Uterus (tissue), 3 donors: ENCODE measurements at regions not wholly inside any gene's neighbourhood (a gene's known extent, or its start where the extent isn't known, plus 50 kb on each side); places are given as distances from the start of the nearest gene placed in this dataset.
A peak's percentile ranks its signal among the peaks of the same experiment; 100 is the strongest.

Source experiments
- DNase-seq, 2 donors: peaks; one replicate each; pipeline ENCODE4 v3.0.0-alpha.2; 2019 to 2020
- H3K27ac ChIP-seq, 2 donors: fragments of 200-600 bp; sonication (generic); 1 replicate in 1 of 2; 2 replicates in 1 of 2; pipeline ENCODE4 v1.5.1; 2016 to 2018
- H3K27me3 ChIP-seq, 2 donors: fragments of 200-600 bp; sonication (generic); one replicate each; pipeline ENCODE4 v1.5.1; 2018 to 2019; ENCODE audit warnings: control low read depth in 1 of 2
- H3K36me3 ChIP-seq, 2 donors: fragments of 200-600 bp; sonication (generic); one replicate each; pipeline ENCODE4 v1.5.1; 2019; ENCODE audit warnings: control low read depth in 1 of 2
- H3K4me1 ChIP-seq, 2 donors: fragments of 200-600 bp; sonication (generic); one replicate each; pipeline ENCODE4 v1.5.1; 2018 to 2019; ENCODE audit warnings: control low read depth in 1 of 2
- H3K4me3 ChIP-seq, 2 donors: fragments of 200-600 bp; sonication (generic); 1 replicate in 1 of 2; 2 replicates in 1 of 2; pipeline ENCODE4 v1.5.1; 2018 to 2019; ENCODE audit warnings: mild to moderate bottlenecking in 1 of 2
- H3K9me3 ChIP-seq, 2 donors: fragments of 200-600 bp; sonication (generic); one replicate each; pipeline ENCODE4 v1.5.1; 2019; ENCODE audit warnings: control low read depth in 1 of 2
- CTCF ChIP-seq, 4 experiments: fragments of 200-600 bp in 2 of 4; fragments of 450-650 bp in 2 of 4; sonication (generic) in 2 of 4; IDR thresholded peaks; one replicate each; pipeline ENCODE4 v1.5.1; 2016 to 2019; ENCODE audit warnings: antibody characterized with exemption in 4 of 4, mild to moderate bottlenecking in 2 of 4, moderate library complexity in 1 of 4
- POLR2A ChIP-seq, 2 donors: fragments of 450-650 bp; IDR thresholded peaks; one replicate each; pipeline ENCODE4 v1.6.1; 2016; ENCODE audit warnings: antibody characterized with exemption in 2 of 2, mild to moderate bottlenecking in 1 of 2, moderate library complexity in 1 of 2
- intact Hi-C: fragments of 100-400 bp; cut with DNase I; formaldehyde crosslinking; loops from one replicate; pipeline ENCODE4 v1.15.1; 2023; ENCODE audit warnings: low total_unique reads
- donor health status: DM: yes; HTN: yes; CAD: no.

GRCh38 chr10:4195213-4195612, 410.2 kb upstream of the KLF6 start:
- no peak for DNase-seq
- no peak for TF ChIP-seq CTCF (IDR thresholded peaks at IDR 0.05)
- no peak for TF ChIP-seq POLR2A (IDR thresholded peaks at IDR 0.05)
- intact Hi-C loops = no loop called here
- no peaks in the 10 kb centered on the region for H3K36me3 ChIP-seq
- H3K4me3 ChIP-seq = no peak overlapping the region
- peak overlapping the region in 1 of 2 donors; percentile 92 for H3K27ac ChIP-seq
- H3K27me3 ChIP-seq = no peaks in the 10 kb centered on the region
- peaks cover 0 to 3% of the 10 kb centered on the region in 2 donors for H3K4me1 ChIP-seq
- no peaks in the 10 kb centered on the region for H3K9me3 ChIP-seq

GRCh38 chr10:4194231-4194630, 409.2 kb upstream of the KLF6 start:
- Histone ChIP-seq H3K27ac (no peak overlapping the region), H3K4me1 (peaks cover 0 to 3% of the 10 kb centered on the region in 2 donors), H3K27me3 (no peaks in the 10 kb centered on the region), H3K4me3 (no peak overlapping the region), H3K36me3 (no peaks in the 10 kb centered on the region), H3K9me3 (no peaks in the 10 kb centered on the region)
- DNase-seq = no peak
- no peak for TF ChIP-seq CTCF (IDR thresholded peaks at IDR 0.05)
- intact Hi-C loops = no loop called here

GRCh38 chr10:4191894-4192293, 406.9 kb upstream of the KLF6 start:
- no peaks in the 10 kb centered on the region for H3K36me3 ChIP-seq
- TF ChIP-seq POLR2A (IDR thresholded peaks at IDR 0.05) (no peak), CTCF (IDR thresholded peaks at IDR 0.05) (no peak)
- H3K9me3 ChIP-seq = no peaks in the 10 kb centered on the region
- no peak overlapping the region for H3K27ac ChIP-seq
- H3K27me3 ChIP-seq = no peaks in the 10 kb centered on the region
- no peak for DNase-seq
- intact Hi-C loops = no loop called here
- H3K4me1 ChIP-seq = no peaks in the 10 kb centered on the region
- no peak overlapping the region for H3K4me3 ChIP-seq

- Histone ChIP-seq H3K9me3 (no peaks in the 10 kb centered on the region), H3K27me3 (no peaks in the 10 kb centered on the region)
- intact Hi-C loops = no loop called here
These were observed 406.3 kb upstream of the KLF6 start for GRCh38 chr10:4191354-4191753.

GRCh38 chr10:4190876-4191275, 405.9 kb upstream of the KLF6 start:
- Histone ChIP-seq H3K27me3 (no peaks in the 10 kb centered on the region), H3K4me3 (no peak overlapping the region), H3K9me3 (no peaks in the 10 kb centered on the region), H3K4me1 (no peaks in the 10 kb centered on the region), H3K27ac (no peak overlapping the region), H3K36me3 (no peaks in the 10 kb centered on the region)
- no peak for DNase-seq
- intact Hi-C loops = no loop called here
- TF ChIP-seq CTCF (IDR thresholded peaks at IDR 0.05) (no peak), POLR2A (IDR thresholded peaks at IDR 0.05) (no peak)

More at GRCh38 chr10:4191354-4191753, 406.3 kb upstream of the KLF6 start:
- Histone ChIP-seq H3K4me1 (no peaks in the 10 kb centered on the region), H3K27ac (no peak overlapping the region), H3K4me3 (no peak overlapping the region), H3K36me3 (no peaks in the 10 kb centered on the region)
- no peak for DNase-seq
- no peak for TF ChIP-seq POLR2A (IDR thresholded peaks at IDR 0.05)
- TF ChIP-seq CTCF (IDR thresholded peaks at IDR 0.05) = no peak
